ENCODE measurements at regions not wholly inside any gene's neighbourhood (a gene's known extent, or its start where the extent isn't known, plus 50 kb on each side); places are given as distances from the start of the nearest gene placed in this dataset.

DNA sequence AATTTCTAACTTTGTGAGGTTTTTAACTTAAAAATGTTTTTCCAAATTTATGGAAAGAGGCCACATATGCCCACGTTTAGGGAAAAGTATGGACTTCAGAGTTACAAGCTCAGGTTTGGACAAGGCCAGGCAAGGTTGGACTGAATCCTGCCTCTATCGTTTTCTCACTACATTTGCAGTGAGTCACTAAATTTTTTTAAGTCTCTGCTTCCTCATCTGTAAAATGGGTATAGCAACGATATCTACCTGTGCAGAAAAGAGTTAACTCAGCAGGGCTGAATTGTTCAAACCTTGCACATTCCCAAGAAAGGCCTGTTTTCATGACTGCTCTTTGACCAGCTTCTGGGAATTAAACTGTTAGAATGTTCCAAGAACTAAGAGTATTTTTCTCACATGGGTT is 159.1 kb downstream of the LTN1 start:
- H3K4me3 ChIP-seq, result no peak overlapping the region
- WGBS, 2 donors (ENCODE audit: low coverage in 1 of 2), result 93 to 96% methylated on average over 3 of the region's 3 CpGs
- H3K4me1 ChIP-seq, result peaks cover 0 to 7% (median 0%) of the 10 kb centered on the region in 3 donors
- no peaks in the 10 kb centered on the region for H3K36me3 ChIP-seq
- H3K27ac ChIP-seq, result no peak overlapping the region
- H3K9me3 ChIP-seq, result no peaks in the 10 kb centered on the region
- no peak for ATAC-seq
- H3K27me3 ChIP-seq, result no peaks in the 10 kb centered on the region
- TF ChIP-seq POLR2A (IDR thresholded peaks at IDR 0.05) (no peak), POLR2AphosphoS5 (IDR thresholded peaks at IDR 0.05) (no peak), CTCF (IDR thresholded peaks at IDR 0.05) (no peak), EP300 (IDR thresholded peaks at IDR 0.05) (no peak)

DNA sequence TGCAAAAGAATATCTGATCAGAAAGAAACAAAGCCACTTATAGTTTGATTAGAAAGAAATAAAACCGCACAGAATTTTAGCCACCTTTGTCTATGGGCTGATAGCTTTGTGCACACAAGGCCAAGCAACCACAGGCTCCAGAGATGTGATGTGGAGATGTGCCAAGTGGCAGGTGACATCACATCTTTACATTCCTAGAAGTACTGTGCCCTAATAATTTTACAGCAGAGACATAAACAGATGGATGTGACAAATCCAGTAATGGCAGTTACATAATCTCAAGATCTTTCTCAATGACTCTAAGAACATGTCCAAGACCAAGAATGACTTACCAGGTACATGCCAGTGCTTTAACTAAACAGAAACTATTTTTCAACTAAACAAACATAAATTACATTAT is 159.5 kb downstream of the LTN1 start:
- no peak for TF ChIP-seq EP300 (IDR thresholded peaks at IDR 0.05)
- TF ChIP-seq POLR2A (IDR thresholded peaks at IDR 0.05), result no peak
- TF ChIP-seq POLR2AphosphoS5 (IDR thresholded peaks at IDR 0.05), result no peak
- TF ChIP-seq CTCF (IDR thresholded peaks at IDR 0.05), result no peak
- 91% methylated on average over 1 of the region's 1 CpG; no CpG with 5 or more reads in 1 of the 2 donors for WGBS, 2 donors (ENCODE audit: low coverage in 1 of 2)
- H3K27ac ChIP-seq, result no peak overlapping the region
- no peak overlapping the region for H3K4me3 ChIP-seq
- no peaks in the 10 kb centered on the region for H3K9me3 ChIP-seq
- peak; percentile 34 for ATAC-seq
- H3K4me1 ChIP-seq, result peaks cover 0 to 11% (median 0%) of the 10 kb centered on the region in 3 donors
- H3K27me3 ChIP-seq, result no peaks in the 10 kb centered on the region
- H3K36me3 ChIP-seq, result no peaks in the 10 kb centered on the region

GRCh38 chr21:28832715-28833061 is 160.0 kb downstream of the LTN1 start:
- ATAC-seq, result no peak
- no peak overlapping the region for H3K27ac ChIP-seq
- WGBS, 2 donors (ENCODE audit: low coverage in 1 of 2), result 92 to 95% methylated on average over 2 to 3 of the region's 3 CpGs
- peaks cover 0 to 16% (median 0%) of the 10 kb centered on the region in 3 donors for H3K4me1 ChIP-seq
- no peak for TF ChIP-seq POLR2AphosphoS5 (IDR thresholded peaks at IDR 0.05)
- no peaks in the 10 kb centered on the region for H3K9me3 ChIP-seq
- H3K36me3 ChIP-seq, result no peaks in the 10 kb centered on the region
- no peak overlapping the region for H3K4me3 ChIP-seq
- no peaks in the 10 kb centered on the region for H3K27me3 ChIP-seq

GRCh38 chr21:28832013-28832714 is 160.5 kb downstream of the LTN1 start:
- peaks cover 0 to 21% (median 0%) of the 10 kb centered on the region in 3 donors for H3K4me1 ChIP-seq
- ATAC-seq, result no peak
- TF ChIP-seq POLR2A (IDR thresholded peaks at IDR 0.05) (no peak), EP300 (IDR thresholded peaks at IDR 0.05) (no peak), CTCF (IDR thresholded peaks at IDR 0.05) (no peak), POLR2AphosphoS5 (IDR thresholded peaks at IDR 0.05) (no peak)
- no peaks in the 10 kb centered on the region for H3K9me3 ChIP-seq
- WGBS, 2 donors (ENCODE audit: low coverage in 1 of 2), result 67 to 71% methylated on average over 1 of the region's 1 CpG
- no peak overlapping the region for H3K27ac ChIP-seq
- H3K4me3 ChIP-seq, result no peak overlapping the region
- no peaks in the 10 kb centered on the region for H3K27me3 ChIP-seq
- no peaks in the 10 kb centered on the region for H3K36me3 ChIP-seq

DNA sequence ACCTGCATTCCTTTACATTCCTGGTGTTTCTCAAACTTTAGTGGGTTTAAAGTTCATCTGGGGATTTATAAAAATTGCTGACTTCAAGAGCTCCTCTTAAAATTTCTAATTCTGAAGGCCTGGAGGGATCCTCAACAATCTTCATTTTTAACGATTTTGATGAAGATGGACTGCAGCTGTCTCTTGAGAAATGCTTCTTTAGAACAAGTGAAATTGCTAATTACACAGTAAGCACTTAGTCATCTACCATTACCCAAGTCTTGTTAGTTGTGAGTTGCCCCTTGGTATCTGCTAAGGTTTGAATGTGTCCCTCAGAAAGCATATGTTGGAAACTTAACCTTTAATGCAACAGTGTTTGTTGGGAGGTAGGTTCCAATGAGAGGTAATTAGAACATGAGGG is 163.7 kb downstream of the LTN1 start:
- Histone ChIP-seq H3K9me3 (no peaks in the 10 kb centered on the region), H3K4me3 (no peak overlapping the region), H3K27ac (peak overlapping the region in 2 of 4 donors; percentile 5 to 78), H3K36me3 (no peaks in the 10 kb centered on the region), H3K27me3 (no peaks in the 10 kb centered on the region), H3K4me1 (peaks cover 0 to 51% (median 6%) of the 10 kb centered on the region in 3 donors)
- no peak for ATAC-seq
- 45 to 65% methylated on average over 1 of the region's 1 CpG for WGBS, 2 donors (ENCODE audit: low coverage in 1 of 2)
- TF ChIP-seq POLR2A (IDR thresholded peaks at IDR 0.05), result no peak
- TF ChIP-seq POLR2AphosphoS5 (IDR thresholded peaks at IDR 0.05), result no peak
- TF ChIP-seq EP300 (IDR thresholded peaks at IDR 0.05), result no peak
- TF ChIP-seq CTCF (IDR thresholded peaks at IDR 0.05), result no peak
